CD4-positive, CD25-positive, alpha-beta regulatory T cell (primary cell): ENCODE measurements at regions not wholly inside any gene's neighbourhood (a gene's known extent, or its start where the extent isn't known, plus 50 kb on each side); places are given as distances from the start of the nearest gene placed in this dataset.
"Not testable (repeated sequence)": the region's sequence is repeated elsewhere in the genome, so short reads cannot be mapped to it uniquely, and the experiment has no call there.

ENCODE experiments used
- ATAC-seq, 2 donors: fragments of 150-1000 bp; cut with Tn5 transposase; one replicate each; pipeline ENCODE4 v1.10.0; 2021; ENCODE audit warnings: low read depth in 2 of 2, moderate number of reproducible peaks in 2 of 2, moderate library complexity in 1 of 2
- DNase-seq, 3 donors: peaks; one replicate each; pipeline versions ENCODE4 v3.0.0 to v3.0.0-alpha.2; 2012 to 2022; ENCODE audit warnings: mixed read lengths in 1 of 3
- H3K27ac ChIP-seq: one replicate; pipeline ENCODE4 v1.7.0; 2013; ENCODE audit warnings: mild to moderate bottlenecking, low read length; ENCODE audit not compliant: insufficient read depth, poor library complexity, severe bottlenecking
- H3K27me3 ChIP-seq: one replicate; pipeline ENCODE4 v1.7.0; 2013; ENCODE audit warnings: low read length; ENCODE audit not compliant: control insufficient read depth, insufficient read depth
- H3K36me3 ChIP-seq: one replicate; pipeline ENCODE4 v1.7.0; 2013; ENCODE audit warnings: mild to moderate bottlenecking, low read length, moderate library complexity; ENCODE audit not compliant: control insufficient read depth, insufficient read depth
- H3K4me1 ChIP-seq: 2 replicates; pipeline ENCODE4 v1.7.0; 2013; ENCODE audit warnings: mild to moderate bottlenecking, low read length; ENCODE audit not compliant: insufficient read depth, control insufficient read depth, poor library complexity, severe bottlenecking
- H3K4me3 ChIP-seq: one replicate; pipeline ENCODE4 v1.7.0; 2013; ENCODE audit warnings: low read depth, mild to moderate bottlenecking, low read length, moderate library complexity
- H3K9me3 ChIP-seq, 2 experiments: 1 replicate in 1 of 2; 2 replicates in 1 of 2; pipeline ENCODE4 v1.7.0; 2013; ENCODE audit warnings: low read length in 2 of 2, mild to moderate bottlenecking in 1 of 2, moderate library complexity in 1 of 2; ENCODE audit not compliant: control insufficient read depth in 2 of 2
- H3K27ac Mint-ChIP-seq, 3 donors: one replicate each; pipeline ENCODE4 v1.8.0; 2020 to 2022; ENCODE audit warnings: mild to moderate bottlenecking in 3 of 3, mixed read lengths in 3 of 3, moderate library complexity in 2 of 3
- H3K27me3 Mint-ChIP-seq: one replicate; pipeline ENCODE4 v1.8.0; 2022; ENCODE audit warnings: mild to moderate bottlenecking, mixed read lengths
- H3K36me3 Mint-ChIP-seq: one replicate; pipeline ENCODE4 v1.8.0; 2020; ENCODE audit warnings: mixed read lengths
- H3K4me1 Mint-ChIP-seq, 4 donors: one replicate each; pipeline ENCODE4 v1.8.0; 2020 to 2022; ENCODE audit warnings: mixed read lengths in 4 of 4, mild to moderate bottlenecking in 1 of 4
- H3K4me3 Mint-ChIP-seq, 4 donors: one replicate each; pipeline ENCODE4 v1.8.0; 2020 to 2022; ENCODE audit warnings: mild to moderate bottlenecking in 4 of 4, mixed read lengths in 4 of 4, moderate library complexity in 3 of 4
- H3K9me3 Mint-ChIP-seq, 7 donors: one replicate each; pipeline ENCODE4 v1.8.0; 2020 to 2022; ENCODE audit warnings: mixed read lengths in 7 of 7, mild to moderate bottlenecking in 3 of 7, moderate library complexity in 2 of 7

GRCh38 chr13:22877421-22877820 is 303.4 kb upstream of the SGCG start:
- Mint-ChIP-seq H3K36me3 (no peaks in the 10 kb centered on the region), H3K27me3 (no peaks in the 10 kb centered on the region), H3K9me3 (peaks cover 0 to 3% (median 0%) of the 10 kb centered on the region in 7 donors), H3K4me1 (no peaks in the 10 kb centered on the region), H3K4me3 (no peak overlapping the region), H3K27ac (no peak overlapping the region)
- H3K4me1 ChIP-seq, result no peaks in the 10 kb centered on the region
- ATAC-seq (no peak), DNase-seq (no peak)
- H3K9me3 ChIP-seq, result no peaks in the 10 kb centered on the region
- H3K36me3 ChIP-seq, result no peaks in the 10 kb centered on the region
- H3K4me3 ChIP-seq, result no peak overlapping the region
- H3K27ac ChIP-seq, result no peak overlapping the region
- no peaks in the 10 kb centered on the region for H3K27me3 ChIP-seq

DNA sequence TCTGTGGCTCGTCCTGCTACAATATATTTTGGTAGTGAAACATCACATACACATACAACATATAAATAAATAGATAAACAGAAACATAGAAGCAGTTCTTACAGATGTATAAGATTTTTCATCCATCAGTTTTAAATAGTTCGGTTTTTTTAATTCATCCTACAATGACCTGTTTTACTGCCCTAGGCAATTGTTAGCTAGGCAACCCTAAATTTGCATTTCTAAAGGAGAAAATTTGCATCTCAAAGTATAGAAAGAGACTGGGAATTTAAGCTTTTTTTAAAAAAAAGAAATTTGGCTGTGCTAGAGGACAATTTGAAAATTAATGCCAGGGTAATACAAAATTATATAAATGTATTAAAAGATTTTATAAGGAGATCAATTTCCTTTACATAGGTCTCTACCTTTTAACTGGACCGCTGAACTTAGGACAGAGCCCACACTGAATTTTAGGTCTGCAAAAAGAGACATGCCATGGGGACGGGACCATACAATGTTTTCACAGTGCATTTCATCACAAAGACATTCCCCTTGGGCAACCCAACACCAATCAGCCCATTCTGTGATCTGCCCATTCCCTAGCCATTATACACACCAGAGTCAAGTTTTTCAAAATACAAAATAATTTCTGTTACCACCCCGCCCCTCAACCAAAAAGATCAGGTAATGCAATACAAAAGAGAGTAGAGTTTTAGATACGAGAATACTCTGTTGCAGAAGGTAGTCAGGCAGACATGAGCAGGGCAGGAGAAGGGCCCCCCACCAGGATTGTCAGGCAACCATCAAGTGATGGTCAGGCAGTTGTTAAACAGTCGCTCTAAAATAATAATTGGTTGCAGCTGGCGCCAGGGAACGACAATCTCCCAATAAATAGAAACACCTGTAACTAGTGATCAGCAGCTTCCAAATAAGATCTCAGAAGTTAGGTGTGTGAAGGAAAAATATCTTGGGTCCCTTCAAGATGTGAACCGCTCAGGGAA is 299.7 kb upstream of the SGCG start:
- peaks cover 4% of the 10 kb centered on the region for H3K27me3 Mint-ChIP-seq
- no peak overlapping the region for H3K4me3 ChIP-seq

DNA sequence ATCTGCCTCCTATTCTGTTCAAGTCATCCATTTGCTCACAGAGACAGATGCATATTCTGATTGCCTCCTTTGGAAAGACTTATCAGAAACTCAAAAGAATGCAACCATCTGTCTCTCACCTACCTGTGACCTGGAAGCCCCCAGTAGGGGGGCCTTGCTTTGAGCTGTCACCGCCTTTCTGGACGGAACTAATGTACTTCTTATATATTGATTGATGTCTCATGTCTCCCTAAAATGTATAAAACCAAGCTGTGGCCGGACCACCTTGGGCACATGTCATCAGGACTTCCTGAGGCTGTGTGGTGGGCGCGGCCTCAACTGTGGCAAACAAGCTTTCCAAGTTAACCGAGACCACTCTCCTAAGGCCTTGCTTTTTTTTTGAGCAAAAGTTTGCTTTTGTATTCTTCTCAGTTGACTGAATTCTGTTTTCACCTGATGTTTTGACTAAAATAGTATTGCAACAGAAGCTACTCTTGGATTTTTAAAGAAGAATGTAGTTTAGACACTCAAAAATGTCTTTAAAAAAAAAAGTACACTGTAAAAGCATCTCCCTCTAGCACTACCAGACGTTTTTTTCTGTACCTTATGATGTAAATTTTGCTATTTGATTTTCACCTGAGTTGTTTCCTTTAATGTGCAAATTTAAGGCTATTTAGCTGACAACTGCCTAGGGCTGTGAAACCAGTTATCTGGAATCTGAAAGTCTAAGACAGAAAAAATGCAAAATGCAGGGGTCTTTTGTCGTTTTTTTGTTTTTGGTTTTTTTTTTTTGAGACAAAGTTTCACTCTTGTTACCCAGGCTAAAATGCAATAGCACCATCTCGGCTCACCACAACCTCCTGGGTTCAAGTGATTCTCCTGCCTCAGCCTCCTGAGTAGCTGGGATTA is 298.8 kb upstream of the SGCG start:
- H3K27ac ChIP-seq, H3K27me3 ChIP-seq, H3K4me3 ChIP-seq, H3K36me3 ChIP-seq, H3K27me3 Mint-ChIP-seq, H3K4me3 Mint-ChIP-seq, H3K4me1 Mint-ChIP-seq, DNase-seq, H3K9me3 ChIP-seq, H3K4me1 ChIP-seq, H3K9me3 Mint-ChIP-seq, H3K27ac Mint-ChIP-seq, H3K36me3 Mint-ChIP-seq, ATAC-seq: not testable (repeated sequence)

More for the DNA sequence above, 299.7 kb upstream of the SGCG start:
- DNase-seq, result no peak
- no peak for ATAC-seq
- no peak overlapping the region for H3K27ac Mint-ChIP-seq
- Histone ChIP-seq H3K36me3 (no peaks in the 10 kb centered on the region), H3K9me3 (no peaks in the 10 kb centered on the region), H3K27me3 (no peaks in the 10 kb centered on the region), H3K4me1 (no peaks in the 10 kb centered on the region), H3K27ac (no peak overlapping the region)
- peaks cover 0 to 4% (median 0%) of the 10 kb centered on the region in 7 donors for H3K9me3 Mint-ChIP-seq
- H3K4me1 Mint-ChIP-seq, result no peaks in the 10 kb centered on the region
- H3K4me3 Mint-ChIP-seq, result no peak overlapping the region
- H3K36me3 Mint-ChIP-seq, result no peaks in the 10 kb centered on the region

DNA sequence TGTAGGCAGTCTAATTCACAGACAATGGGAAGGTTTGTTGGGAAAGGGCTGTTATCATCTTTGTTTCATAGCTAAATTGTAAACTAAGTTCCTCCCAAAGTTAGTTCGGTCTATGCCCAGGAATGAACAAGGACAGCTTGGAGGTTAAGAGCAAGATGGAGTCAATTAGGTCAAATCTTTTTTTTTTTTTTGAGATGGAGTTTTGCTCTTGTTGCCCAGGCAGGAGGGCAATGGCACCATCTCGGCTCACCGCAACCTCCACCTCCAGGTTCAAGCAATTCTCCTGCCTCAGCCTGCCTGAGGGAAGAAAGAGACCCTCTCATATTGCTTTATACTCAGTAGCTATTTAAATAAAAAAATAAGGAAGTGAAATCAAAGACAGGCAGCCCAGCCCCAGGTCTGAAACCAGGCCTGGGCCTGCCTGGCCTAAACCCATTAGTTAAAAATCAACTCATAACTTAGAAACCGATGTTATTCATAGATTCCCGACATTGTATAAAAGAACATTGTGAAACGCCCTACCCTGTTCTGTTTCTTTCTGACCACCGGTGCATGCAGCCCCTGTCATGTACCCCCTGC is 297.4 kb upstream of the SGCG start:
- H3K9me3 Mint-ChIP-seq, result peaks cover 0 to 4% (median 0%) of the 10 kb centered on the region in 7 donors
- no peaks in the 10 kb centered on the region for H3K36me3 ChIP-seq
- peaks cover 4% of the 10 kb centered on the region for H3K27me3 Mint-ChIP-seq
- H3K9me3 ChIP-seq, result no peaks in the 10 kb centered on the region
- no peaks in the 10 kb centered on the region for H3K36me3 Mint-ChIP-seq
- no peak for ATAC-seq
- H3K4me3 ChIP-seq, result no peak overlapping the region
- no peak overlapping the region for H3K27ac Mint-ChIP-seq
- no peaks in the 10 kb centered on the region for H3K27me3 ChIP-seq
- H3K4me1 Mint-ChIP-seq, result no peaks in the 10 kb centered on the region
- no peak overlapping the region for H3K4me3 Mint-ChIP-seq
- DNase-seq, result no peak
- H3K4me1 ChIP-seq, result no peaks in the 10 kb centered on the region
- no peak overlapping the region for H3K27ac ChIP-seq

DNA sequence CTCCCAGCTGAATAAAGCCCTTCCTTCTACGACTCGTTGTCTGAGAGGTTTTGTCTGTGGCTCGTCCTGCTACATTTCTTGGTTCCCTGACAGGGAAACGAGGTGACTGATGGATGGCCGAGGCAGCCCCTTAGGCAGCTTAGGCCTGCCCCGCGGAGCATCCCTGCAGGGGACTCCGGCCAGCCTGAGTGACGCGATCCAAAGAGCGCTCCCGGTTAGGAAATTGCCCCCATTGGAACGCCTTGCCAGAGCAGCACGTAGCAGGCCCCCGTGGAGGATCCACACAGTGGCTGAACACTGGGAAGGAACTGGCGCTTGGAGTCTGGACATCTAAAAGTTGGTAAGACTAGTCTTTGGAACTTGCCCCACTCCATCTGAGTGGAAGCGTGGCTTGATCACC is 296.8 kb upstream of the SGCG start:
- no peaks in the 10 kb centered on the region for H3K4me1 Mint-ChIP-seq
- H3K9me3 Mint-ChIP-seq, result peaks cover 0 to 4% (median 0%) of the 10 kb centered on the region in 7 donors
- H3K4me3 Mint-ChIP-seq, result no peak overlapping the region
- Histone ChIP-seq H3K9me3 (no peaks in the 10 kb centered on the region), H3K27ac (no peak overlapping the region), H3K27me3 (no peaks in the 10 kb centered on the region), H3K4me1 (no peaks in the 10 kb centered on the region), H3K4me3 (no peak overlapping the region), H3K36me3 (no peaks in the 10 kb centered on the region)
- DNase-seq (no peak), ATAC-seq (no peak)
- H3K27ac Mint-ChIP-seq, result no peak overlapping the region
- H3K36me3 Mint-ChIP-seq, result no peaks in the 10 kb centered on the region
- peaks cover 4% of the 10 kb centered on the region for H3K27me3 Mint-ChIP-seq

- not testable (repeated sequence) for H3K4me3 ChIP-seq, H3K4me1 ChIP-seq, H3K27ac ChIP-seq, H3K4me1 Mint-ChIP-seq, H3K27me3 Mint-ChIP-seq, H3K4me3 Mint-ChIP-seq, H3K36me3 ChIP-seq, H3K9me3 ChIP-seq, H3K36me3 Mint-ChIP-seq, DNase-seq, ATAC-seq, H3K27me3 ChIP-seq, H3K9me3 Mint-ChIP-seq
- H3K27ac Mint-ChIP-seq, result peak overlapping the region in 1 of 3 donors; percentile 9
Observed at GRCh38 chr13:22886061-22886460, 294.7 kb upstream of the SGCG start.

- not testable (repeated sequence) for H3K27ac ChIP-seq
Observed at GRCh38 chr13:22889376-22889775, 291.4 kb upstream of the SGCG start.

More at GRCh38 chr13:22889376-22889775, 291.4 kb upstream of the SGCG start:
- not testable (repeated sequence) for H3K36me3 ChIP-seq, H3K4me3 Mint-ChIP-seq, H3K27me3 ChIP-seq, H3K9me3 ChIP-seq, H3K4me1 Mint-ChIP-seq, ATAC-seq, H3K4me1 ChIP-seq, H3K36me3 Mint-ChIP-seq, H3K27me3 Mint-ChIP-seq, DNase-seq, H3K9me3 Mint-ChIP-seq, H3K27ac Mint-ChIP-seq, H3K4me3 ChIP-seq
